SJSA1 (cell line): ENCODE measurements at regions not wholly inside any gene's neighbourhood (a gene's known extent, or its start where the extent isn't known, plus 50 kb on each side); places are given as distances from the start of the nearest gene placed in this dataset.
"Not testable (repeated sequence)": the region's sequence is repeated elsewhere in the genome, so short reads cannot be mapped to it uniquely, and the experiment has no call there.

Source experiments
- DNase-seq, 2 experiments: peaks; one replicate each; pipeline ENCODE4 v3.0.0-alpha.2; 2015 to 2020; ENCODE audit warnings: low spot score in 2 of 2, low read depth in 1 of 2
- H3K27ac ChIP-seq: fragments of 250-450 bp; sonication (Bioruptor Pico); 2 replicates; pipeline ENCODE4 v1.5.1; 2020; ENCODE audit warnings: mild to moderate bottlenecking, moderate library complexity
- H3K27me3 ChIP-seq: fragments of 250-450 bp; sonication (Bioruptor Pico); replicated peaks from 2 replicates; pipeline ENCODE4 v1.5.1; 2020; ENCODE audit warnings: mild to moderate bottlenecking, moderate library complexity
- H3K36me3 ChIP-seq: fragments of 250-450 bp; sonication (Bioruptor Pico); 2 replicates; pipeline ENCODE4 v1.5.1; 2020; ENCODE audit warnings: mild to moderate bottlenecking
- H3K4me1 ChIP-seq: fragments of 250-450 bp; sonication (Bioruptor Pico); replicated peaks from 2 replicates; pipeline ENCODE4 v1.6.1; 2021; ENCODE audit warnings: mild to moderate bottlenecking
- H3K4me3 ChIP-seq: fragments of 250-450 bp; sonication (Bioruptor Pico); 2 replicates; pipeline ENCODE4 v1.5.1; 2020; ENCODE audit warnings: mild to moderate bottlenecking
- H3K9me3 ChIP-seq: fragments of 250-450 bp; sonication (Bioruptor Pico); replicated peaks from 2 replicates; pipeline ENCODE4 v1.5.1; 2020; ENCODE audit warnings: mild to moderate bottlenecking

DNA sequence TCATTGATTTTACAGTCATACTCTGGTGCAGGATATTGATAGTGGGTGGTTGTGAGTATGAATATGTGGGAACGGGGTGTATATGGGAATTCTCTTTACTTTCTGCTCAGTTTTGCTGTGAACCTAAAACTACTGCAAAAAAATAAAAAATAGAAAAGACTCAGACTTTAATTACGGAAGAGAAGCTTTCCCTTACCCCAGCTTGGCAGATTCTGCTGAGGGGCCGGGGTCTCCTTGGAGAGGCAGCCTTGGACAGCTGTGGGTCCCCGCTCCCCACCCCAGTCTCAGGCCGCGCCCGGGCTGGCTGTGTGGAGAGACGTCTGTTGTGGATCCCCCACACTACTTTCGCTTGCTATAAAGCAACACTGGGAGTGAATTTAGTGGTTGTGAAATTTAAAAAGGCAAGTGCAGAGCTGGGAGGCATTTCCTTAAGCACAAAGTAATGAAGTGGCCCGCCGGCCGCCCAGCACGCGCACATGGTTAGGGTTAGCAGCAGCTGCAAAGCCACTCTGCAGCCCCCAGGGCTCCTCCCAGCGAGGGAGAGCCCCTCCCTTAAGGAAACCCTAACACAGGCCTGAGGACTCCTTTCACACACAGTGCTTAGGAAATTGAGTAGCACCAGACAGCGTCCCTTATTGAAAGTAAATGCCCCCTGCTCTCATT is 102.4 kb downstream of the DDX1 start:
- Histone ChIP-seq H3K9me3 (no peaks in the 10 kb centered on the region), H3K4me1 (no peaks in the 10 kb centered on the region), H3K27me3 (no peaks in the 10 kb centered on the region), H3K36me3 (no peaks in the 10 kb centered on the region), H3K4me3 (no peak overlapping the region), H3K27ac (no peak overlapping the region)
- no peak for DNase-seq

DNA sequence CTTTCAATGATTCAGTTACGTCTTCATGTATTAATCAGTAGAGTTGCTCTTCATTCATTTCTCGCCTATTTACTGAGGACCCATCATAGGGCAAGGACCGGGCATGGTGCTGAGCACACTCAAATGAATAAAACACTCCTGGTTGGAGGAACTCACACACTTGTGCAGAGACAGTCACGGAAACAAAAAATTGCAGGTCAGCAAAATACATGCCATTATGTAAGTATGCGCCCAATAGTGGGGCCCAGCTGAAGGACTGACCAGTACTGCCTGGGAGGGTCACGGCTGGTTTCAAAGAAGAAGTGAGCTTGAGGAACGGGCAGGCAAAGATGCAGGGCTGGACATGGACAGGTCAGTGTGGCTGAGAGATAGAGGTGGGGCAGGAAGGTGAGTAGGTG is 102.9 kb downstream of the DDX1 start:
- Histone ChIP-seq H3K27ac (no peak overlapping the region), H3K4me3 (no peak overlapping the region), H3K27me3 (no peaks in the 10 kb centered on the region), H3K9me3 (no peaks in the 10 kb centered on the region), H3K4me1 (no peaks in the 10 kb centered on the region), H3K36me3 (no peaks in the 10 kb centered on the region)
- DNase-seq, result no peak

DNA sequence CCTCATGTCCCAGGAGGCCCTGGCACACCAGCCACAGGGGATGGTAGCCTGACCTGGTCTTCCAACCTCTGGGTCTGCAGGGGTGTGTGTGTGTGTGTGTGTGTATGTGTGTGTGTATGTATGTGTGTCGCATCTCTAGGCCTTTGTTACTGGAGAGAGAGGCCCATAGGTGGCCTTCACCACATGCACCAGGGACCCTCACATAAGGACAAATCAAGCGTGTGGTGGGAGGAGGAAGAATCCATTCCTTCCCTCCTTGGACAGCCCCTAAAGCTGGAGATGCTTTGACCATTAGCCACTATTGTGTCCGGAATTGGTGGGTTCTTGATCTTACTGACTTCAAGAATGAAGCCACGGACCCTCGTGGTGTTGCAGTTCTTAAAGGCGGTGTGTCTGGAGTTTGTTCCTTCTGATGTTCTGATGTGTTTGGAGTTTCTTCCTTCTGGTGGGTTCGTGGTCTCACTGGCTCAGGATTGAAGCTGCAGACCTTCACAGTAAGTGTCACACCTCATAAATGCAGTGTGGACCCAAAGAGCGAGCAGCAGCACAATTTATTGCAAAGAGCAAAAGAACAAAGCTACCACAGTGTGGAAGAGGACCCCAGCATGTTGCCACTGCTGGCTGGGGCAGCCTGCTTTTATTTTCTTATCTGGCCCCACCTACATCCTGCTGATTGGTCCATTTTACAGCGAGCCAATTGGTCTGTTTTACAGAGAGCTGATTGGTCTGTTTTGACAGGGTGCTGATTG is 104.1 kb downstream of the DDX1 start:
- H3K4me3 ChIP-seq, result no peak overlapping the region
- no peak for DNase-seq
- no peaks in the 10 kb centered on the region for H3K9me3 ChIP-seq
- no peaks in the 10 kb centered on the region for H3K36me3 ChIP-seq
- H3K27me3 ChIP-seq, result no peaks in the 10 kb centered on the region
- no peak overlapping the region for H3K27ac ChIP-seq
- H3K4me1 ChIP-seq, result no peaks in the 10 kb centered on the region

DNA sequence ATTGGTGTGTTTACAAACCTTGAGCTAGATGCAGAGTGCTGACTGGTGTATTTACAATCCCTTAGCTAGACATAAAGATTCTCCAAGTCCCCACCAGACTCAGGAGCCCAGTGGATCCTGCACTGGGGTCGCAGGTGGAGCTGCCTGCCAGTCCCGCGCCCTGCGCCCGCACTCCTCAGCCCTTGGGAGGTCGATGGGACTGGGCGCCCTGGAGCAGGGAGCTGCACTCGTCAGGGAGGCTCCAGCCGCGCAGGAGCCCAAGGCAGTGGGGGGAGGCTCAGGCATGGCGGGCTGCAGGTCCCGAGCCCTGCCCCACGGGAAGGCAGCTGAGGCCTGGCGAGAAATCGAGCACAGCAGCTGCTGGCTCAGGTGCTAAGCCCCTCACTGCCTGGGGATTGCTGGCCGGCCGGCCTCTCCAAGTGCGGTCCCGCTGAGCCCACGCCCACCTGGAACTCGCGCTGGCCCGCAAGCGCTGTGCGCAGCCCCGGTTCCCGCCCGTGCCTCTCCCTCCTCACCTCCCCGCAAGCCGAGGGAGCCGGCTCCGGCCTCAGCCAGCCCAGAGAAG is 105.0 kb downstream of the DDX1 start:
- H3K9me3 ChIP-seq, DNase-seq, H3K27me3 ChIP-seq, H3K27ac ChIP-seq, H3K36me3 ChIP-seq, H3K4me1 ChIP-seq, H3K4me3 ChIP-seq: not testable (repeated sequence)

DNA sequence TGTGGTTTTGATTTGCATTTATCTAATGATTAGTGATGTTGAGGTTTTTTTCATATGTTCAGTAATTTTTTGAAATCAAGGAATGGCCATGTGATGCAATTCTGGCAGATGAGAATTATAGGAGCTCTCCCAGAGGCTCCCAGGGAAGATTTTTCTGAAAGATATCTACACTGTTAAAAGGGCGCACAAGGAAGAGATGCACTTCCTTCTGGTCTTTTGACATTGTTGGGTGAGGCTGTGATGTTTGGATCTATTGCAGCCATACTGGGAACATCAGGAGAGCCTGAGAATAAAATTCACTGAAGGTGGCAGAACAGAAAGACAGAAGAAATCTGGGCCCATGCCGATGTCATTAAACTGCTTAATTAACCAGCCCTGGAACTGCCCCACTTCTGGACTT is 108.5 kb downstream of the DDX1 start:
- Histone ChIP-seq H3K27ac (no peak overlapping the region), H3K36me3 (no peaks in the 10 kb centered on the region), H3K4me3 (no peak overlapping the region), H3K4me1 (no peaks in the 10 kb centered on the region), H3K9me3 (no peaks in the 10 kb centered on the region), H3K27me3 (no peaks in the 10 kb centered on the region)
- DNase-seq, result no peak

DNA sequence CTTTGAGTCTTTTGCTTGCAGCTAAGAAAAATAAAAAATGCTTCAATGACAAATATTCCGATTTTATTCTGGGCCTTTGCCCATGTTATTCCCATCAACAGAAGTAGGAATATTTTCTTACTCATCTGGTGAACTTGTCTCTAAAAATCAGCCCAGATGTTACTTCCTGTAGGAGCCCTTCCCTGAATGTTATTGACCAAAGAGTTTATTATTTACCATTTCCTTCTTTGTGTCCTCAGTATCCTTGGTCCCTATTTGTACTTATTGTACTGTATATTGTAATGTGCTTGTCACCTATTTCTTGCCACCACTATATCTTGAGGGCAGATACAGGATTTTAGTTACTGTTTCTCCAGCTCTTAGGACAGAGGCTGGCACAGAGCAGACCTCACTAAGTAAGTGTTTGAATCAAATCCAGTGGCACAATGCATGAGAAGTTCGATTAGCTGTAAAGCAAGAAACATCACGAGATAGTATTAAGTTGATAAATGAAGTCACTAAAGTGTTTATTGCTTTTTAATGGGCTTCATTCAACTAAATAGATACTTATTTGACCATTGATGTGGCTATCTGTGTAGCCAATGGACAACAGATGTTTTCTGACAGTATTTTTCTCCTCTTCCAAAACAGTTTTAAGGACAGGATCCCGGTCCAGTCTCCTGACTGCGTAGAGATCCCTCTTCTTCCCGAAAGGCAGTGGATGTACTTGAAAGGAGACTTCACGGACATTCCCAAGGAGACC is 109.1 kb downstream of the DDX1 start:
- no peak for DNase-seq
- no peak overlapping the region for H3K27ac ChIP-seq
- no peaks in the 10 kb centered on the region for H3K4me1 ChIP-seq
- no peaks in the 10 kb centered on the region for H3K27me3 ChIP-seq
- no peaks in the 10 kb centered on the region for H3K36me3 ChIP-seq
- no peaks in the 10 kb centered on the region for H3K9me3 ChIP-seq
- H3K4me3 ChIP-seq, result no peak overlapping the region

DNA sequence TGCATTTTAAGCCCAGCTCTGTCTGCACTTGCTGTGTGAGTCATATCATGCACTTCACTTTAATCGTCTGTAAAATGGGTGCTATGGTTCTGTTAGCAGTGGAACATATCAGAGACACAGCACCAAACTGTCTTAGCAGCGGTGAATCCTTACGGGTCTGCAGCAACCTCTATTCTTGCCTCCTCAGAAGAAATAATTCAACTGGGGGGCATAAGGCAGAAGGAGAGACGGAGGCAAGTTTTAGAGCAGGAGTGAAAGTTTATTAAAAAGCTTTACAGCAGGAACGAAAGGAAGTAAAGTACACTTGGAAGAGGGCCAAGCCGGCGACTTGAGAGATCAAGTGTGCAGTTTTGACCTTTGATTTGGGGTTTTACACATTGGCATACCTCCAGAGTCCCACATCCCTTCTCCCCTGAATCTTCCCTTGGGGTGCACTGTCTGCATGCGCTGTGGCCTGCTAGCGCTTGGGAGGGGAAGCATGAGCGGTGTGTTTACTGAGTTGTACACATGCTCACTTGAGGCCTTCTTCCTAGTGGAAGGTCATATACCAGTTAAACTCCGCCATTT is 109.8 kb downstream of the DDX1 start:
- no peaks in the 10 kb centered on the region for H3K4me1 ChIP-seq
- no peak for DNase-seq
- no peak overlapping the region for H3K27ac ChIP-seq
- no peaks in the 10 kb centered on the region for H3K36me3 ChIP-seq
- H3K4me3 ChIP-seq, result no peak overlapping the region
- H3K27me3 ChIP-seq, result no peaks in the 10 kb centered on the region
- no peaks in the 10 kb centered on the region for H3K9me3 ChIP-seq

DNA sequence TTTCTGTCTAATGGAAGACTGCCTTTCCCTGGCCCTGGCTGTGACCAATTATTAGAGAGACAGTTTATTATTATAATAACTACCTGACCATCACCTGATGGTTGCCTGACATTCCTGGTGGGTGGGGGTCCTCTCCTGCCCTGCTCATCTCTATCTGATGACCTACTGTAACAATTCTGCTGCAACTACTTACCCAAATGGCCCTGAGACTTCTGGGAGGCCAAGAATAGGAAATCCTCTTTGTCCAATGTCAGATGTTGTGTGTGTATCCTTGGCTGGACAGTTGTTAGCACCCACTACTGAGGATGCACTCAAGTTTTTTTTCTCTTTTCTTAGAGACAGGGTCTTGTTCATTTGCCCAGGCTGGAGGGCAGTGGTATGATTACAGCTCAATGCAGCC is 110.3 kb downstream of the DDX1 start:
- H3K36me3 ChIP-seq, result no peaks in the 10 kb centered on the region
- no peak overlapping the region for H3K4me3 ChIP-seq
- no peaks in the 10 kb centered on the region for H3K4me1 ChIP-seq
- no peak for DNase-seq
- H3K27me3 ChIP-seq, result no peaks in the 10 kb centered on the region
- no peaks in the 10 kb centered on the region for H3K9me3 ChIP-seq
- no peak overlapping the region for H3K27ac ChIP-seq

DNA sequence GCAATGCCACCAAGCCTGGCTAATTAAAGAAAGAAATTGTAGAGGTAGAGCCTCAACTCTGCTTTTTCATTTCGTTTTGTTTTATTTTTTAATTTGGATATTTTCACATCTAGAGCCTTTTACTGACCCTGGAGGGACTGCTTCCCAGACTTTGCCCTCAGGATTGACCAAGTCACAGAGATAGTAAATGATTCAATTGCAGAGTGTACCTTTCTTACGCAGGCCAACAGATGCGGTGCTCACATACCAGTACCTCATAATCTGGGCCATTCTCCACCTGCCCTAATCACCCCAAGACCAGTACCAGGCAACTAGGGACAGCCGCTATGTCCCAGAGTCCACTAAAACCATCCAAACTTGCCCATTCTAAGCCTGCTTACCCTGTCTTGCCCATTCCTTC is 110.8 kb downstream of the DDX1 start:
- H3K27ac ChIP-seq, result no peak overlapping the region
- no peak overlapping the region for H3K4me3 ChIP-seq
- no peaks in the 10 kb centered on the region for H3K27me3 ChIP-seq
- H3K9me3 ChIP-seq, result no peaks in the 10 kb centered on the region
- no peaks in the 10 kb centered on the region for H3K4me1 ChIP-seq
- DNase-seq, result no peak
- no peaks in the 10 kb centered on the region for H3K36me3 ChIP-seq

DNA sequence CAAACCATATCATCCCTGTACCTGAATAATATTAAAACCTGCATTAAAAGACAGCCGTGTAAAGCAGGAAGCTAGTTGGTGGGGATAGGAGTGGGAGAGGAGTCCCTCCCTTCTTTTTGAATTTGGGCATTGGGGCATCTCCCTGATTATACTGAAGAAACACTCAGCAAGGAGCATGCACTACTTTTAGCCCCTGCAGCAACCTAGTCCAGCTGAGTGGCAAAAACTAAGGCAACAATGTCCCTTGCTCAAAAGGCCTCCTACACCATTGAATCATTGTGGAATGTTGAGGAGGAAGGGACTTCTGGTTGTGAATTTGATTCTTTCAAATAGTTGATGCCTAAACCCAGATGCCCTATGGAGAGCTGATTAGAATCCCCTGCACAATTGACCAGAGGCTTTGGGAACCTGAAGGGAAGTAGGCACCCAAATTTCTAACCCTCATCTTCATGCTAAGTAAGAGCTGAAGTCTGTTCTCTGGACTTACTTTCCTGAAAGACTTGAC is 111.7 kb downstream of the DDX1 start:
- no peak overlapping the region for H3K27ac ChIP-seq
- no peaks in the 10 kb centered on the region for H3K9me3 ChIP-seq
- H3K4me3 ChIP-seq, result no peak overlapping the region
- no peaks in the 10 kb centered on the region for H3K27me3 ChIP-seq
- H3K36me3 ChIP-seq, result no peaks in the 10 kb centered on the region
- DNase-seq, result no peak
- no peaks in the 10 kb centered on the region for H3K4me1 ChIP-seq

DNA sequence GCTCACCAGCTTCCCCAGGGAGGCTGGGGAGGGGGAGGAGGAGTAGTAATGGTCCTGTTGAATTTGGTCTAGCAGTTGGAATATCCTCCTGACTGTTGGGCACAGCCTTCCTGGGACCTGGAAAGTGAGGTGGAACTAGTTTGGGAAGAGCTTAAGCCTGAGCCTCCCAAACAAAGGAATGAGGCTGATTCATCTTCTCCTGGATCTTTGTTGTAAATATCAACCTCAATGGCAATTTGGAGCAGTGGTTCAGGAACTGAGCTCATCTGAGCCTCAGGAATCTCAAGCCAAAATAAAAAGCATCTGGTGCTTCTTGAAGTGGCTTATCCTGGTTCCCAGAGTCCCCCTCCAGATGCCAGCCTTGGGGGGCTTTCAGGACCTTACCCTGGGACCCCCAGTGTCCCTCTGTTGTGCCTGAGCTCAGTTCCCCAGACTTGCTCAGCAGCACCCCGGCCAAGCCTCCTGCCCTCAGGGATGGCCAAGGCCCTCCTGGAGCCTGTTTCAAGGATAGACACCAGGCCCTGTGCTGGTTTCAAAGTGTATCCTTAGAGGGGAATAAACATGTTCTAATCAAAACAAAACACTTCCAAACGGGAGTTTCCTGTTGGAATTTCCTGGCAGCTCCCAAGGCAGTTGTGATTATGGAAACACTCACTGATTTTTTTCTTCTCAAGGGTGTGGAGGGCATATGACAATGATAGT is 112.6 kb downstream of the DDX1 start:
- Histone ChIP-seq H3K27ac (no peak overlapping the region), H3K4me1 (no peaks in the 10 kb centered on the region), H3K36me3 (no peaks in the 10 kb centered on the region), H3K4me3 (no peak overlapping the region), H3K27me3 (no peaks in the 10 kb centered on the region), H3K9me3 (no peaks in the 10 kb centered on the region)
- no peak for DNase-seq

DNA sequence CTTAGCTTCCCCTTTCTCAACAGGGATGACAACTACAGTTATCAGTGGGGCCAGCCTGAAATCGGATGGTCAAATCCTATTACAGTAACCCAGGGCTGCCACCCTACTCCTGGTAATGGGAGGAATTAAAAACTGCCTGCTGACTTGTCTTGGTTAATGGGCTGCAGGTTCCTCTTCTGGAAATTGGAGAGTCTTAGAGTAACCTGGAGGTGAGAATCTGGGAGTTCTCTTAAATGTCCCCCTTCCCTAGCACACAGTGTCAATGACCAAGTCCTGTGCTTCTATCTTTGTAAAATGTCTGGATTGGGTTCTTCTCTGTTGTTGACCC is 113.1 kb downstream of the DDX1 start:
- H3K9me3 ChIP-seq, result no peaks in the 10 kb centered on the region
- H3K27ac ChIP-seq, result no peak overlapping the region
- no peaks in the 10 kb centered on the region for H3K27me3 ChIP-seq
- H3K36me3 ChIP-seq, result no peaks in the 10 kb centered on the region
- H3K4me1 ChIP-seq, result no peaks in the 10 kb centered on the region
- H3K4me3 ChIP-seq, result no peak overlapping the region
- no peak for DNase-seq

DNA sequence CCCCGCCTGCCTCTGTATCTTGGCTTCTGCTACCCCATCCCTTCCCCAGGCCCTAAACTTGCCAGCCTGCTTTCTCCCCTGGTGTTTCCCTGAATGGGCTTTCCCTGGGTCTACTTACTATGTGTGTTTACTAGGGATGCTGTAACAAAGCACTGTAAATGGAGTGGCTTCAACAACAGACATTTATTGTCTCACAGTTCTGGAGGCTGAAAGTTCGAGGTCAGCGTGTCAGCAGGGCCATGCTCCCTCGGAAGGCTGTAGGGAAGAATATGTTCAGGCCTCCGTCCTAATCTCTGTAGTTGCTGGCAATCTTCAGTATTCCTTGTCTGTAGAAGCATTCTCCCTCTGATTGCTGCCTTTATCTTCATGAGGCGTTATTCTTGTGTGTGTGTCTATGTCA is 113.6 kb downstream of the DDX1 start:
- no peaks in the 10 kb centered on the region for H3K27me3 ChIP-seq
- H3K27ac ChIP-seq, result no peak overlapping the region
- H3K4me1 ChIP-seq, result no peaks in the 10 kb centered on the region
- H3K4me3 ChIP-seq, result no peak overlapping the region
- no peak for DNase-seq
- H3K36me3 ChIP-seq, result no peaks in the 10 kb centered on the region
- H3K9me3 ChIP-seq, result no peaks in the 10 kb centered on the region
